C4-2B (cell line): ENCODE measurements at regions not wholly inside any gene's neighbourhood (a gene's known extent, or its start where the extent isn't known, plus 50 kb on each side); places are given as distances from the start of the nearest gene placed in this dataset.

Source experiments
- H3K27ac ChIP-seq: fragments of 450-650 bp; 2 replicates; pipeline ENCODE4 v1.5.1; 2017
- ZFX ChIP-seq: fragments of 450-650 bp; IDR thresholded peaks from 2 replicates; pipeline ENCODE4 v1.6.1; 2017
- TF ChIP-seq, protein P1 (sequence below): fragments of 450-650 bp; conservative IDR thresholded peaks from 2 replicates; pipeline ENCODE4 v1.5.1; 2017; ENCODE audit warnings: mild to moderate bottlenecking

DNA sequence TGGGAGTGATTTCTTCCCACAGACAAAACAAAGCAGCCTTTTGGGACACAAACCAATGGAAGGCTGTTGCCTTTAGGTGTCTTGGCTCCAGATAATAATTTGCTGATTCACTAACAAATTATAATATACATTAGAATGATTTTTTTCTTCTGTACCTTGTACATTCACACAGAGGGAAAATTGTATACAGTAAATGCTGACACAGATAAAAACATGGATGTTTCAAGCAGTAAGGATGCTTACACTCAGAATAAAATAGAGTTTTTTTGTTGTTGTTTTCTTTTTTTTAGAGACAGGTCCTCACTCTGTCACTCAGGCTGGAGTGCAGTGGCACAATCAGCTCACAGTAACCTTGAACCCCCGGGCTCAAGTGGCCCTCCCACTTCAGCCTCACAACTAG, 109.2 kb upstream of the TRPC6 start:
- no peak overlapping the region for H3K27ac ChIP-seq
- TF ChIP-seq, protein P1, sequence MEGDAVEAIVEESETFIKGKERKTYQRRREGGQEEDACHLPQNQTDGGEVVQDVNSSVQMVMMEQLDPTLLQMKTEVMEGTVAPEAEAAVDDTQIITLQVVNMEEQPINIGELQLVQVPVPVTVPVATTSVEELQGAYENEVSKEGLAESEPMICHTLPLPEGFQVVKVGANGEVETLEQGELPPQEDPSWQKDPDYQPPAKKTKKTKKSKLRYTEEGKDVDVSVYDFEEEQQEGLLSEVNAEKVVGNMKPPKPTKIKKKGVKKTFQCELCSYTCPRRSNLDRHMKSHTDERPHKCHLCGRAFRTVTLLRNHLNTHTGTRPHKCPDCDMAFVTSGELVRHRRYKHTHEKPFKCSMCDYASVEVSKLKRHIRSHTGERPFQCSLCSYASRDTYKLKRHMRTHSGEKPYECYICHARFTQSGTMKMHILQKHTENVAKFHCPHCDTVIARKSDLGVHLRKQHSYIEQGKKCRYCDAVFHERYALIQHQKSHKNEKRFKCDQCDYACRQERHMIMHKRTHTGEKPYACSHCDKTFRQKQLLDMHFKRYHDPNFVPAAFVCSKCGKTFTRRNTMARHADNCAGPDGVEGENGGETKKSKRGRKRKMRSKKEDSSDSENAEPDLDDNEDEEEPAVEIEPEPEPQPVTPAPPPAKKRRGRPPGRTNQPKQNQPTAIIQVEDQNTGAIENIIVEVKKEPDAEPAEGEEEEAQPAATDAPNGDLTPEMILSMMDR, result no peak
- no peak for TF ChIP-seq ZFX

DNA sequence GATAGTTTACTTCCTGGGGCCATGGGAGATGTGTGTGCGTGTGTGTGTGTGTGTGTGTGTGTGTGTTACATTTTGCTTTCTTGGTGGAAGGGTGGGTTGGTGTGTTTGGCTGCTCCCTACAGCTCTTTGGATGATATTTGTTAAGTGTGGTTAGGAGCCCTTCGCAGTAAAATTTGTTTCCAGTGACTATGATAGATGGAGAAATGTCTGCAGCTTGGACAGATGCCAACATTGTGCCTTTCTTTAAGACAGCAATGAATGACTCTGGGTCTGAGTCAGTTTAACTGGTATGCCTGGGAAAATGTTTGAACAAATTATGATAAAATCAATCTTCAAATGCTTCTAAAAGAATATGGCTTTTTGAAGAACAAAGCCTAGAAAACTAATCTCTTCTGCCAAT, 102.7 kb upstream of the TRPC6 start:
- no peak overlapping the region for H3K27ac ChIP-seq
- no peak for TF ChIP-seq ZFX
- TF ChIP-seq, protein P1, result no peak

DNA sequence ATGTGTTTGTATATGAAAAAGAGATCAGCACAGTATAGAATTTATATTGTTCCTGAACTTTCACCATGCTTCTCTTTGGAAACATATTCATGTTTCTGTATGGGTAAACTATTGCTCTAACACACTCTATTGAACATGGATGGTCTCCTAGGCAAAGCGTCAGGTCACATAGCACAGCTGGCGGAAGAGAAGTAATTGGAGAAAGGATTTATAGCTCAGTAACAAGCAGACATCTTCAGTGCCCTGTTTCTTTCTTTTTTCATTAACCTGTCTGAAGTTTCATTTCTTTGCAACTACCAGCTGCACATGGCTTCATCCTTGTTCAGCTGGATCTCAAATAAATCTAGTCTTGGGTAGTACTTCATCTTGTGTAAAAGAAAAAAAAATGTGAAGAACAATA, 84.4 kb upstream of the TRPC6 start:
- H3K27ac ChIP-seq, result no peak overlapping the region
- TF ChIP-seq ZFX, result no peak
- TF ChIP-seq, protein P1, result no peak

DNA sequence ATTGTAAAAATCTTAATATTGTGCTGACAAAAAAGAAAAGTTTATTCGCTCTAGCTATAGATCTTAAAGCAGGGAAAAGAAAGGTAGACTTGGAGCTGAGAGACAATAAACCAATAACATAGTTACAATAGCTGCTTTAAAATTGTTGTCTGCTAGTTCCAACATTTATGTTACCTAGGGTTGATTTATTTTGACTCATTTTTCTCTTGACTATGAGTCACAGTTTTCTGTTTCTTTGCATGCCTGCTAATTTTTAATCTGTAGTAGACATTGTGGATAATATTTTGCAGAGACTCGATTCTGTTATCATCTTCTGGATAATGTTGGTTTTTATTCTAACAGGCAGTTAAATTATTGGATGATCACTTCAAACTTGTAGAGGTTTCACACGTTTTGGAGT, 83.1 kb upstream of the TRPC6 start:
- H3K27ac ChIP-seq, result no peak overlapping the region
- TF ChIP-seq, protein P1, result no peak
- no peak for TF ChIP-seq ZFX

DNA sequence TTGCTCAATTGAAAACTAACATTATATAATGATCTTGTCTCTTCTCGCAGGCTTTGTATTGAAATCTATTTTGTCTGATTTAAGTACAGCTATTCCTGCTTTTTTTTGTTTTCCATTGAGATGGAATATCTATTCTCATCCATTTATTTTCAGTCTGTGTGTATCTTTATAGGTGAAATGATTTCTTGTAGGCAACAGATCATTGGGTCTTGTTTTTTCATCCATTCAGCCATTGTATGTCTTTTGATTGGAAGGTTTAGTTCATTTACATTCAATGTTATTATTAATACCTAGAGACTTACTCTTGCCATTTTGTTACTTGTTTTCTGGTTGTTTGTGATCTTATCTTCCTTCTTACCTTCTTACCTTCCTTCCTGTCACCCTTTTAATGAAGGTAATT, 77.8 kb upstream of the TRPC6 start:
- no peak overlapping the region for H3K27ac ChIP-seq
- TF ChIP-seq ZFX, result no peak
- TF ChIP-seq, protein P1, result no peak
